Type B pancreatic cell (in vitro differentiated cells): ENCODE measurements at regions not wholly inside any gene's neighbourhood (a gene's known extent, or its start where the extent isn't known, plus 50 kb on each side); places are given as distances from the start of the nearest gene placed in this dataset.
A peak's percentile ranks its signal among the peaks of the same experiment; 100 is the strongest.
"Not testable (repeated sequence)": the region's sequence is repeated elsewhere in the genome, so short reads cannot be mapped to it uniquely, and the experiment has no call there.

Source experiments
- DNase-seq: peaks from one replicate; pipeline ENCODE4 v3.0.0; 2021; ENCODE audit warnings: mixed read lengths; ENCODE audit not compliant: unreplicated experiment; ENCODE audit errors: extremely low spot score
- H3K27ac Mint-ChIP-seq: 2 replicates; pipeline ENCODE4 v1.8.0; 2021; ENCODE audit warnings: mild to moderate bottlenecking, mixed read lengths
- H3K27me3 Mint-ChIP-seq: 2 replicates; pipeline ENCODE4 v1.8.0; 2021; ENCODE audit warnings: mixed read lengths
- H3K36me3 Mint-ChIP-seq: 2 replicates; pipeline ENCODE4 v1.8.0; 2021; ENCODE audit warnings: mixed read lengths
- H3K4me1 Mint-ChIP-seq: one replicate; pipeline ENCODE4 v1.8.0; 2021; ENCODE audit warnings: mixed read lengths; ENCODE audit not compliant: unreplicated experiment
- H3K4me3 Mint-ChIP-seq: 2 replicates; pipeline ENCODE4 v1.8.0; 2021; ENCODE audit warnings: mild to moderate bottlenecking, mixed read lengths
- H3K9me3 Mint-ChIP-seq: 2 replicates; pipeline ENCODE4 v1.8.0; 2021; ENCODE audit warnings: mixed read lengths
- CTCF ChIP-seq: fragments of 200-600 bp; sonication (generic); conservative IDR thresholded peaks from 2 replicates; pipeline ENCODE4 v1.5.0; 2021; ENCODE audit warnings: antibody characterized with exemption, mild to moderate bottlenecking

- DNase-seq = not testable (repeated sequence)
Measured at GRCh38 chr16:29252311-29252710, 154.2 kb downstream of the NPIPB11 start.

GRCh38 chr16:29251571-29252011 is 154.9 kb downstream of the NPIPB11 start:
- not testable (repeated sequence) for H3K4me3 Mint-ChIP-seq, H3K9me3 Mint-ChIP-seq, H3K36me3 Mint-ChIP-seq, H3K27me3 Mint-ChIP-seq, DNase-seq
- peak overlapping the region; percentile 70 for H3K27ac Mint-ChIP-seq
- H3K4me1 Mint-ChIP-seq = peaks cover 10% of the 10 kb centered on the region

More at GRCh38 chr16:29252311-29252710, 154.2 kb downstream of the NPIPB11 start:
- H3K27me3 Mint-ChIP-seq, H3K27ac Mint-ChIP-seq, H3K36me3 Mint-ChIP-seq, H3K9me3 Mint-ChIP-seq, H3K4me3 Mint-ChIP-seq: not testable (repeated sequence)
- H3K4me1 Mint-ChIP-seq = peaks cover 13% of the 10 kb centered on the region

- H3K4me1 Mint-ChIP-seq = peaks cover 10% of the 10 kb centered on the region
Measured at GRCh38 chr16:29250923-29251434, 155.5 kb downstream of the NPIPB11 start.

GRCh38 chr16:29250469-29250868 is 156.0 kb downstream of the NPIPB11 start:
- not testable (repeated sequence) for H3K9me3 Mint-ChIP-seq, H3K27me3 Mint-ChIP-seq, H3K4me3 Mint-ChIP-seq, H3K27ac Mint-ChIP-seq, DNase-seq, H3K36me3 Mint-ChIP-seq
- H3K4me1 Mint-ChIP-seq = peaks cover 10% of the 10 kb centered on the region

More at GRCh38 chr16:29250923-29251434, 155.5 kb downstream of the NPIPB11 start:
- H3K36me3 Mint-ChIP-seq, H3K27me3 Mint-ChIP-seq, DNase-seq, H3K4me3 Mint-ChIP-seq, H3K9me3 Mint-ChIP-seq: not testable (repeated sequence)
- peak overlapping the region; percentile 70 for H3K27ac Mint-ChIP-seq

- not testable (repeated sequence) for H3K27ac Mint-ChIP-seq, DNase-seq, H3K9me3 Mint-ChIP-seq, H3K27me3 Mint-ChIP-seq, H3K36me3 Mint-ChIP-seq, H3K4me3 Mint-ChIP-seq
- H3K4me1 Mint-ChIP-seq = peaks cover 10% of the 10 kb centered on the region
Measured at GRCh38 chr16:29248940-29249318, 157.6 kb downstream of the NPIPB11 start.

- H3K27ac Mint-ChIP-seq, DNase-seq, H3K4me3 Mint-ChIP-seq, H3K9me3 Mint-ChIP-seq, H3K36me3 Mint-ChIP-seq, H3K27me3 Mint-ChIP-seq: not testable (repeated sequence)
- H3K4me1 Mint-ChIP-seq = peaks cover 10% of the 10 kb centered on the region
Measured at GRCh38 chr16:29248306-29248939, 158.1 kb downstream of the NPIPB11 start.

- not testable (repeated sequence) for H3K27me3 Mint-ChIP-seq, H3K36me3 Mint-ChIP-seq, H3K27ac Mint-ChIP-seq, DNase-seq, H3K4me1 Mint-ChIP-seq, H3K9me3 Mint-ChIP-seq, H3K4me3 Mint-ChIP-seq
Measured at GRCh38 chr16:29246091-29246490, 160.4 kb downstream of the NPIPB11 start.

GRCh38 chr16:29237971-29238370 is 168.5 kb downstream of the NPIPB11 start:
- Mint-ChIP-seq H3K36me3 (no peaks in the 10 kb centered on the region), H3K27me3 (peaks cover 6% of the 10 kb centered on the region), H3K4me3 (no peak overlapping the region), H3K4me1 (no peaks in the 10 kb centered on the region), H3K9me3 (peaks cover 5% of the 10 kb centered on the region), H3K27ac (no peak overlapping the region)
- DNase-seq = peak; percentile 42
- no peak for TF ChIP-seq CTCF

- not testable (repeated sequence) for H3K4me1 Mint-ChIP-seq, H3K9me3 Mint-ChIP-seq, H3K27ac Mint-ChIP-seq, H3K36me3 Mint-ChIP-seq, H3K27me3 Mint-ChIP-seq, H3K4me3 Mint-ChIP-seq
- peak; percentile 45 for DNase-seq
Measured at GRCh38 chr16:29237495-29237894, 169.0 kb downstream of the NPIPB11 start.

GRCh38 chr16:29237023-29237422 is 169.5 kb downstream of the NPIPB11 start:
- peak; percentile 50 for DNase-seq
- not testable (repeated sequence) for H3K4me1 Mint-ChIP-seq, H3K36me3 Mint-ChIP-seq, H3K27me3 Mint-ChIP-seq, H3K4me3 Mint-ChIP-seq, H3K27ac Mint-ChIP-seq, H3K9me3 Mint-ChIP-seq

- H3K36me3 Mint-ChIP-seq, H3K4me3 Mint-ChIP-seq, H3K27ac Mint-ChIP-seq, H3K4me1 Mint-ChIP-seq, H3K27me3 Mint-ChIP-seq, H3K9me3 Mint-ChIP-seq: not testable (repeated sequence)
- DNase-seq = peak; percentile 36
Measured at GRCh38 chr16:29235836-29236370, 170.6 kb downstream of the NPIPB11 start.

GRCh38 chr16:29234536-29235275 is 171.8 kb downstream of the NPIPB11 start:
- not testable (repeated sequence) for H3K9me3 Mint-ChIP-seq, H3K4me1 Mint-ChIP-seq, H3K27ac Mint-ChIP-seq, H3K4me3 Mint-ChIP-seq, H3K36me3 Mint-ChIP-seq, H3K27me3 Mint-ChIP-seq
- peak; percentile 56 for DNase-seq
